ENCODE measurements at regions not wholly inside any gene's neighbourhood (a gene's known extent, or its start where the extent isn't known, plus 50 kb on each side); places are given as distances from the start of the nearest gene placed in this dataset.
A peak's percentile ranks its signal among the peaks of the same experiment; 100 is the strongest.

GRCh38 chr4:100799761-100800539 is 282.1 kb upstream of the EMCN start:
- no peak for DNase-seq (ENCODE audit: low read depth)

GRCh38 chr4:100797791-100798190 is 280.0 kb upstream of the EMCN start:
- DNase-seq (ENCODE audit: low read depth): peak; percentile 61

DNA sequence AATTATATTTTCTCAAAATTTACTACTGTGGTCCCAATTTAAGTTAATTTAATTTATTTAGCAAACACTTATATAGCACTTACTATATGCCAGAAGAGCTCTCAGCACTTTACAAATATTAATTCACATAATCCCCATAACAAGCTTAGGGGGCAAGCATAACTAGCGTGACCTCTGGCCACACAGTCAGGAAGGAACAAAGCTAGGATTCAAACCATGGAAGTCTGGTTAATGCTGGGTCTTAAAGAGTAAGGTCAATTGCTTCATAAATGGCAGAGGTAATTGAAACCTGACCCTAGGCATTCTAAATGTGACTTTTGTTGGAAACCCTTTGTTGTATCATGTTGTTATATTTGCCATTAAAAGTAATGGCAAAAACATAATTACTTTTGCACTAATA is 279.5 kb upstream of the EMCN start:
- no peak for DNase-seq (ENCODE audit: low read depth)

GRCh38 chr4:100796332-100796731 is 278.5 kb upstream of the EMCN start:
- DNase-seq (ENCODE audit: low read depth): no peak

DNA sequence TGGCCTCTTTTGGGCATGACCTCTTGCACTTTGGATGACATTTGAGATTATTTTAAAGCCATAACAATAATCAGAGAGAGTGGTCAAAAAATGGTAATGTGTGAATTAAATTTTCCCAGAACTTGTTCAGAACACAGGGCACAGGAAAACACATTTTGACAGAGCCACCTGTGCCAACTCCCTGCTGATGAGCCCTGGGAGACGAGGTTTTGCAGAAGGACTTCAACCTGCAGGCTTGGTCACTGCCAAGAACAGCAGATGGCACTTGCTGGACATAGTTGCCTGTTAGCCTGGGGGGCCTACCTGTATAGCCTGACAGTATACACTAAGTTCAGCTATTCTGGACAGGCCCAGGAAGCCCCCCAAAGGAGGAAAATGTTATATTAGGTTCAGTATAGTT is 277.8 kb upstream of the EMCN start:
- DNase-seq (ENCODE audit: low read depth): no peak

DNA sequence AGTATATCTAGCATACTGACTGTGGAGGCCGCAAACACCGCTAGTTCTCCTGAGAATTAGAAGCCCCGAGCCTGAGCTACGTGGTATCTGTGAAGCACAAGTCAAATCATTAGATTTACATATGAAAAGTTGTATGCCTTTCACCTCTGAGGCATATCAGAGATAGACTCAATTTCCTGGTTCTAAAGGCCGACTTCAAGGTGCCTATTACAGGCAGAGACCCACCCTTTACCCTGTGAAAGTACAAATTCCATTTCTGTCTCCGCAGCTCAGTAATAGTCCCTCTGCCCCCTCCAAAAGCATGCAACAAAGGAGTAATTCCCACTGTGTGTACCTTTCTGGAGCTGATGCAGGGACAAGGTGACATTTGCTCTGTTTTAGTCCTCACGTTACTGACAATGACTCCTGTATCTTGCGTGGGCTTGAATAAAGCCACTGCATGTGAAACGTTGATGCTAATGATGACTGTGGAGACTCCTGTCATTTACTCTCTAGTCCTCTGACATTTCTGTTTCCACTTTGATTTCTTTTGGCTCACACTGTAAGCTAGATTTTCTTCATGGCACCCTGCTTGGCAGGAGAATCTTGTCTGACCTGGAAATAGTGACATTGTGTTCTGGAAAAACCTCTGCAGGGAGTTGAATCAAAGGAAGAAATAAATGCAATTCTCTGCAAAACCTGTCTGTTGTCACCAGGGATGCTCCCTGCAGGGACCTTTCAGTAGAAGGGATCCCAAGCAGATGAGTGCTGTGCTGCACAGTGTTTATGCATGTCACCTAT is 273.2 kb upstream of the EMCN start:
- DNase-seq (ENCODE audit: low read depth): no peak

DNA sequence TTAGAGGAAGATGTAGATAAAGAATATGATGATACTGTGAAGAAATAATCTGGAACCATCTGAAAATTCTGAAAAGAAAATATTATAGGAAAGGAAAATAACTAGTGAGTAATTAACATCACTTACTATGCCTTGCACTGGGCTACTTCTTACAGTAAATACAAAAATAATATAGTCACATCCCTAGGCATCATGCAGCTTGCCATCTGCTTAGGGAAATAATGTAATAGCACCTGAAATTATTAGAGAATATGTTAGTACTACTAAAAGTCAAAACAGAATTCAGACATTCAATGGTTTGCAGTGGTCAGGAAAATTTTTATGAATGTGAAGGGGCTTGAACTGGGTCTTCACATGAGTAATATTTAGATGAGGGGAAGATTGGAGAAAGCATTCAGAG is 272.2 kb upstream of the EMCN start:
- no peak for DNase-seq (ENCODE audit: low read depth)

GRCh38 chr4:100786481-100786880 is 268.7 kb upstream of the EMCN start:
- no peak for DNase-seq (ENCODE audit: low read depth)

- DNase-seq (ENCODE audit: low read depth): no peak
These were observed 264.5 kb upstream of the EMCN start for GRCh38 chr4:100782356-100782755.

GRCh38 chr4:100781435-100781834 is 263.6 kb upstream of the EMCN start:
- no peak for DNase-seq (ENCODE audit: low read depth)

DNA sequence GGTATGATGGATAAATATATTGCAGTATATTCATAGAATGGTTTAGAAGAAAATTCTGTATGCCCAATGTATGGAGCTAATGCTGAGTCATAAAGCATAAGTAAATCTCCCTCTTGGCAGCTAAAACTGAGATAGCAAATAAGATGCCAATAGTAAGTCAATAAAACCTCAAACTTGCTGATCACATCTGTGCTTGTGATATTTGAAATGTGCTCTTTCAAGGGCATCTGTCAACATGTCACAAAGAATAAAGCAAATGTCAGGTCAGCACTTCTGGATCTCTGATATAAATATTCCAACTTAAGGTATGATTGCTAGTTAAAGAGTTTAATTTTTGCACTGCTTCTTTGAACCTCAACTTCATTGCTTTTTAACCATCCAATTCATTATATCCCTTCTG is 262.3 kb upstream of the EMCN start:
- no peak for DNase-seq (ENCODE audit: low read depth)

- no peak for DNase-seq (ENCODE audit: low read depth)
These were observed 260.6 kb upstream of the EMCN start for GRCh38 chr4:100778431-100778830.

DNA sequence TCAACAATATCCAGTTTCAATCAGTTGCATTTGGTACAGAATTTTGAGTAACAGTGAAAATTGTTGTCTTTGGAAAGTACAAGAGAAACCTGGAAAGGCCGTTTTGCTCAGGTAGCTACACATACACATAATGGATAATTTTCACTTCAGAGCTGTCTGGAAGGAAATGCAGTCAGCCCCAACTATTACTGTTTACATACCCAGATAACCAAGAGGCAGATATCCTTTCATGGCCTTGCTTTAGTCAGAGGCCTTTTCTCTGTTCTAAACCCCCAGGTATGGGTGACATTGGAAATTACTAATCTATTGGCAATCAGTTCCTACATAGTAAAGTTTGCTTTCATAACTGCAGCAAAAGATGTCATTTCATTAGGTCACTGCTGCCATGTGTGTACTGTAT is 244.9 kb upstream of the EMCN start:
- no peak for DNase-seq (ENCODE audit: low read depth)

- DNase-seq (ENCODE audit: low read depth): no peak
These were observed 236.9 kb upstream of the EMCN start for GRCh38 chr4:100754751-100755150.

DNA sequence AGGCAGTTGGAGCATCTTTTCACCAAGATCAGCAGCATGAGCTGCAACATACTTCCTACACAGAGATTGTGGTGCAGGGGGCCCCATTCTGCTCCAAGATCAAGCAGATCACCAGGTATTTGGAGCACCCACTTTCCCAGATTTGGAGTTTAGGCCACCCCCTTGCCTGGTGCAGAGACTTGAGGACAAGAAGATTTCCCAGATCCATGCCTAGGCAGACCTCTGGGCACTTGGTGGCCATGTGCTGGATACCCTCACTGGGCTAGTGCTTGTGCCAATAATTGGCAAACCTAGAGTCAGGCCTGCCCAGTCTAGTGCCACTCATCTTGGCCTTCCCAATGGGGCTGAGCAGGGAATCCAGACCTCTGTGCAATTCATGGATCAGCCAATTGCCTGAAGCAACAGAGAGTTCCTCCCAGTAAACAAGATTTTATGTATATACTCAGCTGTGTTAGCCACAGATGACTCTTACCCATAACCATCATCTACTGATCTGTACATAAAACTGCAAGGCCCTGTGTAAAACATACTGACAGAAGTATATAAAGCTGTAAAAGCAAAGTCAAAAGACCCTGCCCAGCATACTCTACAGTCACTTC is 228.4 kb upstream of the EMCN start:
- no peak for DNase-seq (ENCODE audit: low read depth)

- peak; percentile 48 for DNase-seq (ENCODE audit: low read depth)
These were observed 224.2 kb upstream of the EMCN start for GRCh38 chr4:100742045-100742444.

DNA sequence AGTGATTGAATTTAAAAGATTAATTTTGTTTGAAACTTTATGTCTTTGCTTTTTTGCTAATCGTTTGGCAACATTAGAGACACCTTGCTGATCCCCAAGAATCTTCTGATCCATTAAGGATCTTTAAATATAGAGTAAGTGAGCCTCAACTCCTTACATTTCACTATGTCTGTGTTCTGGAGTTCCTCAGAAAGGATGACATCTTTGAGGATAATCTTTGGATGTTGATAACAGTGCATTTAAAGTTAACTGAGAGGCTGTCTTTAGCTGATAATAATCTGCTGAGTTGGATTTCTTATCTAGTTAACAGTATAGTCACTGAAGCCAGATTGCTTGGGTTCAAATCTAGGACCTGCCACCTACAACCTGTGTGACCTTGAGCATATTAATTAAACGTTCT is 221.6 kb upstream of the EMCN start:
- DNase-seq (ENCODE audit: low read depth): no peak

DNA sequence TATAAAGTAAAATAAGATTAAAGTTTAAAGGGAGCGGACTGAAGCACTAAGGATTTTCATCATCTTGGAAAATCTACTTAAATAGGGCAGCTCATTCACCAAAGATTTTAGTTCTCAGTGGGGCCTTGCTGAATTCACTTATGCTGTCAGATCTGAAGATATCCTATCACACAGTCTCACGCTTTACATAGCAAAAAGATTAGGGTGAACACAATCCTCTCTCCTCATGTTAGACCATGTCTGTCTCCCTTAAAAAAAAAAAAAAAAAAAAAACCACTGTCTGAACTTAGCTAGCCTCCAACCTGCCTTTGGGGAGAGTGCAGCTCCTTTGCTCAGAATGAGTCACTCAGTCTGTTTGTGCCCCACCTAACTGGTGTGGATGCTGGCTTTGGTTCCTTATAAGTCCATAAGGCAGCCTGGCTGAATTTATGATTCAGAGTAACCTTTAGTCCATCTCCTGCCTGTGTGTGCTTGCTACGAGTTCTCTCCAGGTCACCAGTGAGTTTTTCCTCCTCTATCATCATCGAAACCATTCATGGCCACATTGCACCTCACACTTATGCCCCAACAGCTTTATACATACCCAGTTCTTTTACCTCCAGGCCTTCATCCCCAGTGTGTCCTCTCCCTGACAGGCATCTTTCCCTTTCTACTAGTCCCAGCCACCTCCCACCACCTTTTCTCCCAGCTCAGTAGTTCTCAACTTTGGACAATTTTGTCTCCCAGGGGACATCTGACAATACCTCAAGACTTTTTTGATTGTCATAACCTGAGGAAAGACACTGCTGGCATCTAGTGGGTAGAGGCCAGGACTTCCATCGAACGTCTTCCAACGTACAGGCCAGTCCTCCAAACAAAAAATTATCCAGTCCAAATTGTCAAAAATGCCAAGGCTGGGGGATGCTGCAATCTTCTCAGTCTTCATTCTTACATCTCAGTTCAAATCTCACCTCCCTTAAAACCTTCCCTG is 220.7 kb upstream of the EMCN start:
- DNase-seq (ENCODE audit: low read depth): peak; percentile 92

- peak; percentile 93 for DNase-seq (ENCODE audit: low read depth)
These were observed 219.0 kb upstream of the EMCN start for GRCh38 chr4:100736641-100737451.

- no peak for DNase-seq (ENCODE audit: low read depth)
These were observed 211.0 kb upstream of the EMCN start for GRCh38 chr4:100728861-100729260.

- no peak for DNase-seq (ENCODE audit: low read depth)
These were observed 205.1 kb upstream of the EMCN start for GRCh38 chr4:100722866-100723459.

Measured in EH (cell line).